K562 (cell line): ENCODE measurements at regions not wholly inside any gene's neighbourhood (a gene's known extent, or its start where the extent isn't known, plus 50 kb on each side); places are given as distances from the start of the nearest gene placed in this dataset.

Source experiments
- NR0B1 ChIP-seq: fragments of 450-650 bp; IDR thresholded peaks from one replicate; pipeline ENCODE4 v1.6.1; 2018; ENCODE audit warnings: mild to moderate bottlenecking, moderate library complexity; ENCODE audit not compliant: partially characterized antibody
- TFAP4 ChIP-seq: sonication (generic); formaldehyde crosslinking; IDR thresholded peaks from 2 replicates; pipeline ENCODE4 v1.8.0; 2022; ENCODE audit warnings: missing genetic modification reagents, mild to moderate bottlenecking, moderate library complexity, borderline replicate concordance
- ZNF511 ChIP-seq: sonication (generic); formaldehyde crosslinking; IDR thresholded peaks from 2 replicates; pipeline ENCODE4 v1.8.0; 2022; ENCODE audit warnings: mild to moderate bottlenecking, missing genetic modification reagents

GRCh38 chr3:177557548-177557947, 360.3 kb upstream of the TBL1XR1 start:
- TF ChIP-seq NR0B1 = no peak
- no peak for TF ChIP-seq ZNF511 (CRISPR knock-in tag)
- no peak for TF ChIP-seq TFAP4 (CRISPR knock-in tag)
